ENCODE measurements at regions not wholly inside any gene's neighbourhood (a gene's known extent, or its start where the extent isn't known, plus 50 kb on each side); places are given as distances from the start of the nearest gene placed in this dataset.
"Not testable (repeated sequence)": the region's sequence is repeated elsewhere in the genome, so short reads cannot be mapped to it uniquely, and the experiment has no call there.

- DNase-seq (ENCODE audit: low spot score) = no peak
Observed at GRCh38 chr2:105496271-105496670, 97.4 kb upstream of the FHL2 start.

- DNase-seq (ENCODE audit: low spot score) = no peak
Observed at GRCh38 chr2:105494683-105495425, 96.0 kb upstream of the FHL2 start.

- DNase-seq (ENCODE audit: low spot score) = no peak
Observed at GRCh38 chr2:105490956-105491355, 92.1 kb upstream of the FHL2 start.

- no peak for DNase-seq (ENCODE audit: low spot score)
Observed at GRCh38 chr2:105490204-105490603, 91.4 kb upstream of the FHL2 start.

GRCh38 chr2:105489168-105489878 lies 90.5 kb upstream of the FHL2 start:
- DNase-seq (ENCODE audit: low spot score) = no peak

- no peak for DNase-seq (ENCODE audit: low spot score)
Observed at GRCh38 chr2:105488285-105488684, 89.4 kb upstream of the FHL2 start.

- no peak for DNase-seq (ENCODE audit: low spot score)
Observed at GRCh38 chr2:105487142-105488069, 88.6 kb upstream of the FHL2 start.

GRCh38 chr2:105486762-105487141 lies 87.9 kb upstream of the FHL2 start:
- DNase-seq (ENCODE audit: low spot score) = no peak

GRCh38 chr2:105478670-105479069 lies 79.8 kb upstream of the FHL2 start:
- DNase-seq (ENCODE audit: low spot score) = no peak

GRCh38 chr2:105477050-105477620 lies 78.3 kb upstream of the FHL2 start:
- DNase-seq (ENCODE audit: low spot score) = not testable (repeated sequence)

GRCh38 chr2:105473011-105473410 lies 74.2 kb upstream of the FHL2 start:
- DNase-seq (ENCODE audit: low spot score) = no peak

GRCh38 chr2:105470979-105471378 lies 72.1 kb upstream of the FHL2 start:
- no peak for DNase-seq (ENCODE audit: low spot score)

- no peak for DNase-seq (ENCODE audit: low spot score)
Observed at GRCh38 chr2:105469781-105470180, 70.9 kb upstream of the FHL2 start.

- DNase-seq (ENCODE audit: low spot score) = no peak
Observed at GRCh38 chr2:105468582-105469042, 69.8 kb upstream of the FHL2 start.

GRCh38 chr2:105464325-105464724 lies 65.5 kb upstream of the FHL2 start:
- no peak for DNase-seq (ENCODE audit: low spot score)

GRCh38 chr2:105460048-105460732 lies 61.3 kb upstream of the FHL2 start:
- DNase-seq (ENCODE audit: low spot score) = no peak

GRCh38 chr2:105458076-105458475 lies 59.2 kb upstream of the FHL2 start:
- DNase-seq (ENCODE audit: low spot score) = no peak

- no peak for DNase-seq (ENCODE audit: low spot score)
Observed at GRCh38 chr2:105455488-105456003, 56.7 kb upstream of the FHL2 start.

GRCh38 chr2:105454801-105455485 lies 56.1 kb upstream of the FHL2 start:
- DNase-seq (ENCODE audit: low spot score) = no peak

- no peak for DNase-seq (ENCODE audit: low spot score)
Observed at GRCh38 chr2:105451571-105452166, 52.8 kb upstream of the FHL2 start.
